GM10266 (cell line): ENCODE measurements at regions not wholly inside any gene's neighbourhood (a gene's known extent, or its start where the extent isn't known, plus 50 kb on each side); places are given as distances from the start of the nearest gene placed in this dataset.

ENCODE experiments used
- DNase-seq: peaks from one replicate; pipeline ENCODE4 v3.0.0; 2012; ENCODE audit errors: extremely low spot score
- TF ChIP-seq, protein P1 (sequence below): IDR thresholded peaks from 2 replicates; pipeline ENCODE4 v1.5.1; 2012; ENCODE audit warnings: mild to moderate bottlenecking, low read depth; ENCODE audit not compliant: control insufficient read depth, insufficient read depth; ENCODE audit errors: missing control alignments

DNA sequence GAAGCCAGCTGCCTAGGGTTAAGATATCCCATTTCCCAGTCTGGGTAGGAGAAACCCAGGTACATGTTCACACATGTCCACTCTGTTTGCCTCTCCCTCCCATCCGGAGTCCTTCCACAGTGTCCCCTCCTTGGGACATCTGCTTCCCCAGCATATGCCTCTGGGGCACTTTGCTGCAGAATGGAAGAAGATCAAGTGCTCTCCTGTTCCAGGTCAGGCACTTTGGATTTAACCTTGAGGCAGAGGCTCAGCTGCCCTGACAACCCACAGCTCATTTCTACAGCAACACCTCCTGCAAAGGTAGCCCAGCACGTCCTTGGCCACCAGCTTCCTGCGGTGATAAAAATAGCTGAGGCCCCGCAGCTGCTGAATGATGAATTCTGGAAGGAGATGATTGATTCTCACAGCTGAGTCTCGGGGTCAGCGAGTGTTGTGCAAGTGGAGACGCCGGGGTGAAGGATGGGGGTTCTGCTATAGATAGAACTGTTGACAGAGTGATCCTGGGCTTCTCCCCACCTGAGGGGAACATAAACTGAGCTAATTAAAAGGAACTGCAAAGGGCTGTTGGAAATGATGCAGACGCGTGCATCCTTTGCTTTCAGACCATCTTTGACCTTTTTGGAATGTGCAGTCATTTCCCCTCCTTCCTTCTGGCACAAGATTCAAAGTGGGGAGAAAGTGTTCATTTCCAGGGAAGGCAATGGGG, 145.0 kb downstream of the SLC38A6 start:
- TF ChIP-seq, protein P1, sequence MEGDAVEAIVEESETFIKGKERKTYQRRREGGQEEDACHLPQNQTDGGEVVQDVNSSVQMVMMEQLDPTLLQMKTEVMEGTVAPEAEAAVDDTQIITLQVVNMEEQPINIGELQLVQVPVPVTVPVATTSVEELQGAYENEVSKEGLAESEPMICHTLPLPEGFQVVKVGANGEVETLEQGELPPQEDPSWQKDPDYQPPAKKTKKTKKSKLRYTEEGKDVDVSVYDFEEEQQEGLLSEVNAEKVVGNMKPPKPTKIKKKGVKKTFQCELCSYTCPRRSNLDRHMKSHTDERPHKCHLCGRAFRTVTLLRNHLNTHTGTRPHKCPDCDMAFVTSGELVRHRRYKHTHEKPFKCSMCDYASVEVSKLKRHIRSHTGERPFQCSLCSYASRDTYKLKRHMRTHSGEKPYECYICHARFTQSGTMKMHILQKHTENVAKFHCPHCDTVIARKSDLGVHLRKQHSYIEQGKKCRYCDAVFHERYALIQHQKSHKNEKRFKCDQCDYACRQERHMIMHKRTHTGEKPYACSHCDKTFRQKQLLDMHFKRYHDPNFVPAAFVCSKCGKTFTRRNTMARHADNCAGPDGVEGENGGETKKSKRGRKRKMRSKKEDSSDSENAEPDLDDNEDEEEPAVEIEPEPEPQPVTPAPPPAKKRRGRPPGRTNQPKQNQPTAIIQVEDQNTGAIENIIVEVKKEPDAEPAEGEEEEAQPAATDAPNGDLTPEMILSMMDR, result no peak
- DNase-seq, result no peak

- TF ChIP-seq, protein P1, result no peak
- no peak for DNase-seq
These were observed 144.2 kb downstream of the SLC38A6 start for GRCh38 chr14:61125041-61125866.

DNA sequence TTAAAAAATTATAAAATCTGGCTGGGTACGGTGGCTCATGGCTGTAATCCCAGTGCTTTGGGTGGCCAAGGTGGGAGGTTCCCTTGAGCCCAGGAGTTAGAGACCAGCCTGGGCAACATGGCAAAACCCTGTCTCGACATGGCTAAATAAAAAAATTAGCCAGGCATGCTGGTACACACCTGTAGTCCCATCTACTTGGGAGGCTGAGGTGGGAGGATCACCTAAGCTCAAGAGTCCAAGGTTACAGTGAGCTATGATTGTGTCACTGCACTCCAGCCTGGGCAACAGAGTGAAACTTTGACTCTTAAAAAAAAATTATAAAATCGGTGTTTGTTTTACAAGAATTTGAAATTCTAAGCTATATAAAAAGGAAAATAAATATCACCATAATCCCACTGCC, 141.8 kb downstream of the SLC38A6 start:
- TF ChIP-seq, protein P1, result no peak
- DNase-seq, result no peak

GRCh38 chr14:61121355-61121787, 140.3 kb downstream of the SLC38A6 start:
- no peak for DNase-seq
- TF ChIP-seq, protein P1, result no peak

- TF ChIP-seq, protein P1, result no peak
These were observed 139.5 kb downstream of the SLC38A6 start for GRCh38 chr14:61120576-61120975.

GRCh38 chr14:61119006-61119405, 138.0 kb downstream of the SLC38A6 start:
- TF ChIP-seq, protein P1, result no peak
- DNase-seq, result no peak

More at GRCh38 chr14:61120576-61120975, 139.5 kb downstream of the SLC38A6 start:
- DNase-seq, result no peak

GRCh38 chr14:61116369-61116768, 135.3 kb downstream of the SLC38A6 start:
- TF ChIP-seq, protein P1, result no peak
- no peak for DNase-seq
